GM12873 (cell line): ENCODE measurements at regions not wholly inside any gene's neighbourhood (a gene's known extent, or its start where the extent isn't known, plus 50 kb on each side); places are given as distances from the start of the nearest gene placed in this dataset.

ENCODE experiments used
- CTCF ChIP-seq: IDR thresholded peaks from 2 replicates; pipeline ENCODE4 v1.5.1; 2012; ENCODE audit warnings: low read depth, mild to moderate bottlenecking, moderate library complexity, low read length, control low read depth; ENCODE audit not compliant: insufficient read depth; ENCODE audit errors: missing control alignments

- no peak for TF ChIP-seq CTCF
Observed at GRCh38 chr2:66966631-66967030, 430.5 kb upstream of the ETAA1 start.

GRCh38 chr2:66968946-66969345 is 428.2 kb upstream of the ETAA1 start:
- no peak for TF ChIP-seq CTCF

GRCh38 chr2:66981074-66981473 is 416.1 kb upstream of the ETAA1 start:
- TF ChIP-seq CTCF: no peak

GRCh38 chr2:66982766-66983165 is 414.4 kb upstream of the ETAA1 start:
- no peak for TF ChIP-seq CTCF

- TF ChIP-seq CTCF: no peak
Observed at GRCh38 chr2:66984864-66985263, 412.3 kb upstream of the ETAA1 start.

- TF ChIP-seq CTCF: no peak
Observed at GRCh38 chr2:66985906-66986305, 411.2 kb upstream of the ETAA1 start.

- TF ChIP-seq CTCF: no peak
Observed at GRCh38 chr2:66987733-66988132, 409.4 kb upstream of the ETAA1 start.
